GM19397 (cell line): ENCODE measurements at regions not wholly inside any gene's neighbourhood (a gene's known extent, or its start where the extent isn't known, plus 50 kb on each side); places are given as distances from the start of the nearest gene placed in this dataset.
"Not testable (repeated sequence)": the region's sequence is repeated elsewhere in the genome, so short reads cannot be mapped to it uniquely, and the experiment has no call there.

ENCODE experiments used
- ATAC-seq: cut with Tn5 transposase; IDR thresholded peaks from one replicate; pipeline ENCODE4 v1.9.1; 2021; ENCODE audit warnings: mild to moderate bottlenecking, moderate library complexity; ENCODE audit not compliant: unreplicated experiment

DNA sequence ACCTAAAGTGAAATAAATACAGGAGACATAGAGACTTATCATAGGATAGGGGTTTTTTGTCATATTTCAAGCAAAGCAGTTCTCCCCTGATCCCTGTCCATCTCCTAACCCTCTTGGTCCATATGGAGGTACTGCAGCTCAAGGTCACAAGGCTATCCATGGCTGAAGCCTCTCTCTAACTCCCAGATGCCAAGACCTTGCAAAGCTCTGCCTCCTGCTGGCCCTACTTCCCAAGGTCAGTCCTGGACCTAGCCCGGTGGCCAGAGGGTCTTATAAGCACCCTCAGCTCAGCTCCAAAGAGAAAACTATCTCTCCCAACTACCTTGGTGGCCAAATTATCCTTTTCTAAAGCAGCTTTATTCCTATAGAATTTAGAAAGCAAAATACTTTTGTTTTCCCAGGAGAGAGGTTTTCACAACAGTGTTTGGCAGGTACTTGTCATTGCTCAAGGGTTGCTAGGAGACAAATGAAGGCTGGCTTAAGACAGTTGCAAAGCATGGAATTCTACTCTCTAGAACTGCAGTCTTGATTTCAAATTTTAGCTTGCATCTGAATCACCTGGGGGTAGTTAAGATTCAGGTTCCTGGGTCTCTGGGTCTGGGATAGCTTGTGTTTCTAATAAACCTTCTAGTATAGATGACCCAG, 121.5 kb downstream of the XCL2 start:
- no peak for ATAC-seq

DNA sequence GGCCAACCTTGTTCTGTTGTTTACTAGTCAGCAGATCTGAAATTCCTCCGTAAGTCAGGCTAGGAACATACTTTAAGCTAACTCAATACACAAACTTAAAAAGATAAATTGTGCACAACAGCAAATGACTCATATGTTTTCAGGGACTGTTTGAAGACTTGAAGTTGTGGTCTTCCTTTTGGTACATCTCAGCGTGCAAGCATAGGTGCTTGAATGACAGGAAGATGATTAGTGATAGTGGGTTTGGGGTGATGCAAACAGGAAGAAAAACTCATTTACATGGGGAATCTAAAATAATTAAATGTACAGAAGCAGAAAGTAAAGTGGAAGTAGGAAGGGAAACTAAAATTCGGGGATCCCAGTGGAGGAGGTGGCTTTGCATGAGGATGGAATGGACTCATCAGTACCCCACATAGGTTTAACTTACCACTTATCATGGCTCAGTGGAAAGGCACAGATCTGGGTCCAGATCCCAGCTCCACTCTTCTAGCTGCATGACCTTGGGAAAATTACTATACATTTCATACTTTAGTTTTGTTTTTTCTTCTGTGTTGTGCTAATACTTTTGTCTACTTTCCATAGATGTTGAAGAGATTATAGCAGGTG, 122.3 kb downstream of the XCL2 start:
- ATAC-seq = no peak

- ATAC-seq = no peak
Measured at GRCh38 chr1:168420177-168420576, 123.6 kb downstream of the XCL2 start.

DNA sequence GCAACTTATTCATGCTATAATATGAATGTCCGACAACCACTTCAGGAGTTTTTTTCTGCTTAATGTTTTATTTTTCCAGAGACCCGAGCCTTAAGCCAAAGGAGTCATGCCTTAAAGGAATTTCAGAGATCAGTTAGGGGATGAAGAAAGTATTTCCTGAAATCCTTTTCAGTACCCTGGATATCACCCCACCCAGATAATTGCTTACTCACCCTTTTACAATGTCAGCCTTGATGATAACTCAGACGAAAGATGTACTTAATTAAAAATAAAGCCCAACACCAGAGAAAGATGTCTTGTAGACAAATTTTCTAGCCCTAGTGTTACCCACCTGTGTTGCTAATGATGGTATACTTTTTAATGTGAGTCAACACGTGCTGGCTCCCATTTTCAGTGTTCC, 124.1 kb downstream of the XCL2 start:
- no peak for ATAC-seq

- ATAC-seq = no peak
Measured at GRCh38 chr1:168416220-168416619, 127.6 kb downstream of the XCL2 start.

DNA sequence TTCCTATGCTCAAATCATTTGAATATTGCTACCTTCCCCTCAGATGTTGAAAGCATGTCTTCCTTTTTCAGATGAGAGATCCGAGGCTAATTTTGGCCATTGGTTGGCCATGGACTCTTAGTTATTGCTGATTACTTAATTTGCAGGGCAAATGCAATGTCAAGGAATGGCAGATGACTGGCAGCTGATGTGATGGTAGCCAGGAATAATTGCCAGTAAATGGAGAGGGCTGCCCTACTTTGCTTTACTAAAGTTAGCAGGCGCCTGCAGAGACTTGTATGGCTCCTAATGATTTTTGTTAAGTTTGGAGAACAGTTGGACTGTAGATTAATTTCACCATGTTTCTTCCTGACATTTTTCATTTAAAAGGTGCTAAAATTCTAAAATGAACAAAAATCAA, 128.9 kb downstream of the XCL2 start:
- no peak for ATAC-seq

DNA sequence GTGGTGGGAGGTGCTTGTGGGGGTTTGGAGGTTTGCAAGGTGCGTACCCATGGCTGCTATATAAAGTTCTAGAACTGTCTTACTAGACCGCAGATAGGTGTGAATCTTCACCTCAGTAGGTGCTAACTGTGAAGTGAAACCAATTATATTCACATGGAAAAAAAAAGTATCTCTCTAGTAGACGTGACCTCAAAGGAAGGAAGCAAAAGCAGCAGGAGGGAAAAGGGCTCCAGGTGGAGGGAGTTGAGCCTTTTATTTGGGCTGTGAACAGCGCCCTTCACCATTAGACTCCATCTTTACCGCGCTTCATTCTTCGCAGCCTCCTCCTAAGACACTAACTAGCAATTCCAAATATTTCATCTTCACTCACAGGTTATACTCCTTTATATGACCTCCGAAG, 129.8 kb downstream of the TBX19 start:
- ATAC-seq = no peak

DNA sequence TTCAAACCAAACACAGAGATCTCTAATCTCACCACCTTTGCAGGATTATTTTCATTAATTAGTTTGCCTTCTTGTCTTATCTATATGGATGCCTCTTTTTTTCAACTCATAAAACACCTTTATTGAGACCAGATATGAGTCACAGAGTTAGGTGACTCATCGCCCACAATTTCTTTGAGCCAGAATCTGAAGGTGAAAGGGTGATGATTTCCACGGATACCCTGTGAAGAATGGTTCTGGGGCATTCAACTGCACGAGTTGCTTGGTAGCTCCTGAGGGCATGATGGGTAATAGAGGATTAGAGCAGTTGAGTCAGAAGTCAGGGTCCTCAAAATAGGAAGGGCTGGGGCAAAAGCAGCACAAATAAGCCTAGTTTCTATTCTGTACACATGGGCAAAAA, 128.2 kb downstream of the TBX19 start:
- ATAC-seq = no peak

DNA sequence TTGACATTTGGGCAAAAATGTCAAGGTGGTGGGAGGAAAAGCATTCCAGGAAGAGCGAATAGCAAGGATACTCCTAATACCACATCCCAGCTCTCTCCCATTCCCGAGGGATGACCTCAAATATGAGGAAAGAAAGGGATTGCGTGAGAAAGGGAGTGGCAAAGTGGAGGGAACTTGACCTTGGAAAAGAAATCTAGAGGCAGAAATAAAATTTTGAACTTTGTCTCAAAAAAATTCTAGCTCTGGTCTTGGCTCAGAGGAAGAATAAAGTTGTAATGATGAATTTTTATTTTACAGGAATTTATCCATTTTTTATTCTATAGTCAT, 127.8 kb downstream of the TBX19 start:
- ATAC-seq = no peak

GRCh38 chr1:168407832-168408538, 127.3 kb downstream of the TBX19 start:
- no peak for ATAC-seq

DNA sequence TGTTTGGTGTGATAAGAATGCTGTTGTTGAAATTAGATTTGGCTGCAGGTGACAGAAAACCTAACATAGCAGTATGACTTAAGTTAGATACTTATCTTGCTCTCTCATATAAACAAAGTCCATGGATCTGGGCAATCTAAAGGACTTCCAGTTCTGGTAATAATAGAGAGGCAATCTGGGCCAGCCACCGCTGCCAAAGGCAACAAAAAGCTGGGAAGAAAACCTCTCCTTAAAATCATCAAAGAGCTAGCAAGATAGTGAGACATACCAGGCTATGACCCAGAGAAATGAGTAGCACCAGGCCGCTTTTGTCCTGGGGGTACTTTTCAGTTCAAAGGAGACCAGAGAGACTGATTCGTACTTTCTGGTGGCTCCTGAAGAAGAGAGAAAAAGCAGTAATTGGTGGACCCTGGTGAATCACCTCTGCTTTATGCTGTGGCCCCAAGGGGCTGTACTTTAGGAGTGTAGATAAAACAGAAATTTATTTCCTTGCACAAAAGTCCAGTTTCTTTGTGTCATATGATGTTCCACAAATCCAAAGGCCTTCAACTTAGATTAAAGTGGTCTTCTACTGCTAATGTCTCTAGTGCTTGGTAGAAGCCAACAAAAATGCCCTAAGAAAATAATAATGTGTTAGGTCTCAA, 125.4 kb downstream of the TBX19 start:
- no peak for ATAC-seq

DNA sequence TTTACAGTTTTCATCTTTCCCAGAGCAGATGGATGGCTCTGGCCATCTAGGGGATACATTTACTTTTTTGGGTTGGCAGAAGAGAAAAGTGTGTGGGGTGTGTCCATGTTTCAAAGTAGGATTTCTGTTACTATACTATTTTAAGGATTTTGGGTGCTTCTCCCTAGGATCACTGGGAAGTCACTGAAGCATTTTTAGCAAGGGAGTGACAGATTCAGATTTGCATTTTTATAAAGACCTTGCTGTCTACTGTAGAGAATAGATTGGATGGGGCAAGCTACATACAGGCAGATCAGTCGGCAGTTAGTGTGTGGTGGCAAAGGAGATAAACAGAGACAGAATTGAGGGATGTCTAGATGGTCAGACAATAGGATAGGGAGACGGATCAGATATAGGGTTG, 122.5 kb downstream of the TBX19 start:
- ATAC-seq = no peak

DNA sequence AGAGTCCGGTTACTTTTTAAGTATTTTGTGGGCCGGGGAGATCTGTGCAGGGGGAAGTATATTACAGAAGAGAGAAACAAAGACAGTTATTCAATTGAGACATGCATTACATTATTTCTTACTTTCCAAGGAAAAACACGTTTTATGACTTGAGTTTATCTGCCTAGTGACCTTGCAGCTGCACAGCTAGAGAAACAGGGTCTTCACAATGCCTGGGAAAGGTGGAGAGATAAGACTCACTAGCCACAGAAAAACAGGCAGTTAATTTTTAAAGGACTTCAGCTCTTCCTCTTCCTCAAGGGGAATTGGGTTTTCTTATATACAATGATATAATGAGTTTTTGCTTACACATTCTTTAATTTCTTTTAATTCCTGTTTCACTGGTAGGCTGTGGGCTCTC, 121.8 kb downstream of the TBX19 start:
- not testable (repeated sequence) for ATAC-seq

GRCh38 chr1:168401341-168401740, 120.7 kb downstream of the TBX19 start:
- no peak for ATAC-seq

- no peak for ATAC-seq
Measured at GRCh38 chr1:168400139-168400538, 119.5 kb downstream of the TBX19 start.

GRCh38 chr1:168397806-168398205, 117.1 kb downstream of the TBX19 start:
- ATAC-seq = no peak

DNA sequence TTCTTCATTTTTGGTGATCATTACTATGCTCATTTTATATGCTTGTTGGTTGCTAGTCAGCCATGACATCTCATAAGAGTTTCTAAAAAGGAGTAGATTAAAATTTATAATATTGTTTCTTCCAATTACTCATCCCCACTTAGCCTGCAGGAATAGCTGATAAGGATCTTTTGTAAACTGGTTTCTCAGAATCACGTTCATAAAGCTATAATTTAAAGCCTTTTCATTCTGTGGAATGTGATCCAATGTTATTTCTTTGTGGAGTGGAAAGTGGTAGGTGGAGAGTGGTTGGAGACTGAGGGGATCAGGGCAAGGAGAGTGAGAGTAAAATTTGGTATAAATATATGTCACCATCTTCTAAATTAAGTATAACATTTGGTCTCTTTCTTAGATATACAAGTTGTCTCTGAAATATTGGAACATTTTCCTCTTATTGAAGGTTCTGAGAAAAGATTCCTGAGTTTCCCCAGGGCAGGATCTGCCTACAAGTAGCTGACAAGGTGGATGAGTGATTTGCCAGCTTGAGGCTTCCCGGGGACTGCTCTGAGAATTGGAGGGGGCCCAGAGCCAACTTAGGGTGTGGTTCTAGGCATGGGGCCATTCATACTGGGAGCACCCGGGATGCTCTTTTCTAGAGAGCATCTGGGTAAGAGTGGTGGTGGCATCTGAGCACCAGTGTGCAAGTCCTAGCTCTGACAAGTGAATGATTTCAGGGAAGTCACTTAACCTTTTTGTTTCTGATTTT, 116.4 kb downstream of the TBX19 start:
- ATAC-seq = no peak

- no peak for ATAC-seq
Measured at GRCh38 chr1:168396508-168396907, 115.8 kb downstream of the TBX19 start.

GRCh38 chr1:168394858-168395257, 114.2 kb downstream of the TBX19 start:
- no peak for ATAC-seq

DNA sequence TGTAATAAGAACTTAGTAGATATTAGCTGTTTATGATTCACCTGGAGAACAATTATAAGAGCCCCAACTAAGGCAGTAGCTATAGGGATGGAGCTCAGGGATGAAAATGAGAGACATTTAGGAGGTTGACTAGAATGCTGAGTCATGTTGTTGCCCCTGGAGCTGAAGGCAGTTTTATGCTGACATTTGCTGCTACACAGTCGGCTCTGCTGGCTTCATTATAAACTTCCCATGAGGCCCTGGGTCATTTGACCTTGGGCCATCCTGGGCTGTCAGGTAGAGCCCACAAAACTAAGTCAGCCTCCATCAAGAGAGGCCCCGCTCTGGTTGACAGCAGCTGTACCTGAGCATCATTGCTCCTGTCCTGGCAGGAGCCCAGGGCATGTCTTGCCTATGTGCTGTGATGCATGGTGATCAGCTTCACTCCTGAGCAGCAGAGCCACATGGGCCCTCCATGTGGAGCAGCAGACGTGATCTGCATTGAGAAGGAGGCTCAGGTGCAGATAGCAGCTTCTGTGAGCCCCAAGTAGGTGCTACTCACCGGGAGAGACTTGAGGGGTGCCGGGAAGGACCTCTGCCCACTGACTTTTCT, 112.4 kb downstream of the TBX19 start:
- no peak for ATAC-seq
